ENCODE measurements at regions not wholly inside any gene's neighbourhood (a gene's known extent, or its start where the extent isn't known, plus 50 kb on each side); places are given as distances from the start of the nearest gene placed in this dataset.

DNA sequence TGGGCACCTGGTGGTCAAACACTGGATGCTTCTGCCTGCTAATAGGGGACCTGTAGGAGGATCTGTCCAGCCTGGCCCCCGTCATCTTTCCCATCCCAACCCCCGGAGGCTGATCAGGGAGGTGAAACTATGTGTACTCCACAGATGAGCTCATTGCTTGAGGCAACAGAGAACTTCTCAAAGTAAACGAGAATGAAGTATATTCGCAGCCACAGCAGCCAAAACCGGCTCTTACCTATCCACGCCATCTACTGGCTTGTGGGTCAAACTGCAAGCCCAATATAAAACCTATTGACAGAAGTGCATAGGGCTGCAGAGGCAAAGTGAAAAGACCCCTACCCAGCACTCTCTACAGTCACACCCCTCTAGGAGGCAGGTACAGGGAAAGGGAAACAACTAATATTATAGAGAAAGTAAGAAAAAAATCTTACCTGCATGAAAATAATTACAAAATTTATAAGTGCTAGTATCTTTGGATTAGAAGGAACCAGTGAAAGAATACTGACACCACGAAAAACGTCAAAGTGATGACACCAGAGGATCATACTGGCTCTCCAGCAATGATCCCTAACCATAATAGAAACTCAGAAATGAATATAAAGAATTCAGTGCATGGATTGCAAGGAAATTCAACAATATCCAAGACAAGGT is 973.5 kb downstream of the ANKRD7 start:
- Histone ChIP-seq H3K4me3 (no peak overlapping the region), H3K4me2 (no peak overlapping the region), H3K27ac (no peak overlapping the region), H3K9me3 (no peaks in the 10 kb centered on the region), H3K4me1 (no peaks in the 10 kb centered on the region)
- ATAC-seq (peak in 1 of 2 experiments; percentile 81; a peak in 3 of 6 replicates), DNase-seq (ENCODE audit: low read depth in 1 of 2, low spot score in 1 of 2) (peak; percentile 1 to 66), FAIRE-seq (no peak)
- POLR2A ChIA-PET, result no interaction called here
- WGBS (ENCODE audit: missing lambda C conversion rate), result 2% methylated on average over 8 of the region's 8 CpGs
- TF ChIP-seq RAD21 (conservative IDR thresholded peaks at IDR 0.05 in 1 of 2, IDR thresholded peaks at IDR 0.05 in 1 of 2), result peak; percentile 35 to 54; a peak in 4 of 5 replicates
- TF ChIP-seq KDM1A (IDR thresholded peaks at IDR 0.05; ENCODE audit: low read depth), result no peak
- TF ChIP-seq, protein P1, sequence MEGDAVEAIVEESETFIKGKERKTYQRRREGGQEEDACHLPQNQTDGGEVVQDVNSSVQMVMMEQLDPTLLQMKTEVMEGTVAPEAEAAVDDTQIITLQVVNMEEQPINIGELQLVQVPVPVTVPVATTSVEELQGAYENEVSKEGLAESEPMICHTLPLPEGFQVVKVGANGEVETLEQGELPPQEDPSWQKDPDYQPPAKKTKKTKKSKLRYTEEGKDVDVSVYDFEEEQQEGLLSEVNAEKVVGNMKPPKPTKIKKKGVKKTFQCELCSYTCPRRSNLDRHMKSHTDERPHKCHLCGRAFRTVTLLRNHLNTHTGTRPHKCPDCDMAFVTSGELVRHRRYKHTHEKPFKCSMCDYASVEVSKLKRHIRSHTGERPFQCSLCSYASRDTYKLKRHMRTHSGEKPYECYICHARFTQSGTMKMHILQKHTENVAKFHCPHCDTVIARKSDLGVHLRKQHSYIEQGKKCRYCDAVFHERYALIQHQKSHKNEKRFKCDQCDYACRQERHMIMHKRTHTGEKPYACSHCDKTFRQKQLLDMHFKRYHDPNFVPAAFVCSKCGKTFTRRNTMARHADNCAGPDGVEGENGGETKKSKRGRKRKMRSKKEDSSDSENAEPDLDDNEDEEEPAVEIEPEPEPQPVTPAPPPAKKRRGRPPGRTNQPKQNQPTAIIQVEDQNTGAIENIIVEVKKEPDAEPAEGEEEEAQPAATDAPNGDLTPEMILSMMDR (IDR thresholded peaks at IDR 0.05), result peak; percentile 52
- TF ChIP-seq SMC3 (IDR thresholded peaks at IDR 0.05), result peak; percentile 42; the same call in 2 of the 3 replicates
- TF ChIP-seq FOSB (CRISPR knock-in tag; IDR thresholded peaks at IDR 0.05), result no peak
- no peak for TF ChIP-seq CHD4 (IDR thresholded peaks at IDR 0.05; ENCODE audit: borderline replicate concordance)
- TF ChIP-seq NR3C1 (IDR thresholded peaks at IDR 0.05), result no peak
- CTCF ChIA-PET, result interaction anchor here (0.7 to 1.7 kb wide), 5 partner anchors 9 to 66 kb away, joined by 3 to 7 read pairs (median 3); no protein-coding TSS in a partner anchor

DNA sequence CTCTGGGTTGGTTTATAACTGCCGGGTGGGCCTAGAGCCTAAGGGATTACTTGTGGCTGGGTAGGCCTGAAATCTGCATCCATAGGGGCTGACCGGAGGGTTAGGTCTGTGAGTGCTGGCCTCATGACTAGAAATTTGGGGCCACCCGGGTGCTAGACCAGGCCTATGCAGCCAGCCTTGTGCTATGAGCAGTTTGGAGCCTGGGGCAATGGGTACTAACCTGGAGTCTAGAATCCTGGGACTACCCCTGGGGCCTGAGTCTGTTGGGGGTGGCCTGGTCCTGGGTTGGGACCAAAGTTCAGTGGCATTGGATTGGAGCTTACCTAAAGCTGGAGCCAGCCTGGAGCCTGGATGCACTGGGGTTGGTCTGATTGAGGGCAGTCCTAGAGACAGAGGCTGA is 995.2 kb downstream of the ANKRD7 start:
- DNase-seq (ENCODE audit: low read depth in 1 of 2, low spot score in 1 of 2) (no peak), FAIRE-seq (no peak), ATAC-seq (no peak)
- H3K9me3 ChIP-seq, result no peaks in the 10 kb centered on the region
- H3K27ac ChIP-seq, result no peak overlapping the region
- WGBS (ENCODE audit: missing lambda C conversion rate), result 30% methylated on average over 3 of the region's 3 CpGs
- no peaks in the 10 kb centered on the region for H3K4me1 ChIP-seq
- ChIA-PET POLR2A (no interaction called here), CTCF (no interaction called here)
- no peak overlapping the region for H3K4me2 ChIP-seq
- no peak for TF ChIP-seq SREBF2 (IDR thresholded peaks at IDR 0.05)
- H3K4me3 ChIP-seq, result no peak overlapping the region

DNA sequence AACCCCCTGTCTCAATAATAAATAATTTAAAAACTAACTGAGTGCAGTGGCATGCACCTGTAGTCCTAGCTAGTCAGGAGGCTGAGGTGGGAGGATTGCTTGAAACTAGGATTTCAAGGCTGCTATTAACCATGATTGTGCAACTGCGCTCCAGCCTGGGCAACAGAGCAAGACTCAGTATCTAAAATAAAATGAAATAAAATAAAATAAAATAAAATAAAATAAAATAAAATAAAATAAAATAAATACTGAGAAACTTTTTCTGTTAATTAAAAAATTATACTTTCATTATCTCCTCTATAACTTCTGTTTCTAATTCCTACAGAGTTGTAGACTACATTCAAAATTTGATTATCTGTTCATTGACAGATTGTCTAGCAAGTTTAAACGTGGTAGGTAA is 999.4 kb downstream of the ANKRD7 start:
- Histone ChIP-seq H3K4me3 (no peak overlapping the region), H3K27ac (no peak overlapping the region), H3K9me3 (no peaks in the 10 kb centered on the region), H3K4me1 (no peaks in the 10 kb centered on the region), H3K4me2 (no peak overlapping the region)
- whole genome bisulfite sequencing (ENCODE audit: missing lambda C conversion rate), result 14% methylated on average over 2 of the region's 2 CpGs
- FAIRE-seq (no peak), DNase-seq (ENCODE audit: low read depth in 1 of 2, low spot score in 1 of 2) (no peak), ATAC-seq (no peak)
- ChIA-PET CTCF (no interaction called here), POLR2A (no interaction called here)
- no peak for TF ChIP-seq RFX5 (IDR thresholded peaks at IDR 0.05)

DNA sequence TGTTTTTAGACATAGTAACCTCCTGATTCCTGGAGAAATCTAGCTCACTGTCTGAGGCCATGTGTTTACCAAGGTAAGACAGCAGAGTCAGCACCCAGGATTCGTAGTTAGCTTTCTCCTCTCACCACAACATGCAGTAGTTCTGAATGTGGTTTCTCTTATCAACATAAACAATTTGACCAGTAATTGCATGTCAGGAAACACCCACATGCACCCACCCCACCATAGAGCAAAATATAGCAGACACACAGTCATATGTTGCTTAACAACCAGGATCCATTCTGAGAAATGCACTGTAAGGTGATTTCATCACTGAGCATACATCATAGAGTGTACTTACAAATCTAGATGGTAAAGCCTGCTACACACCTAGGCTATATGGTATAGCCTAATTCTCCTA is 1004.0 kb downstream of the ANKRD7 start:
- no peak for FAIRE-seq
- no peak for TF ChIP-seq SREBF2 (IDR thresholded peaks at IDR 0.05)
- TF ChIP-seq NPAS2 (CRISPR knock-in tag; IDR thresholded peaks at IDR 0.05; ENCODE audit: borderline replicate concordance), result no peak

DNA sequence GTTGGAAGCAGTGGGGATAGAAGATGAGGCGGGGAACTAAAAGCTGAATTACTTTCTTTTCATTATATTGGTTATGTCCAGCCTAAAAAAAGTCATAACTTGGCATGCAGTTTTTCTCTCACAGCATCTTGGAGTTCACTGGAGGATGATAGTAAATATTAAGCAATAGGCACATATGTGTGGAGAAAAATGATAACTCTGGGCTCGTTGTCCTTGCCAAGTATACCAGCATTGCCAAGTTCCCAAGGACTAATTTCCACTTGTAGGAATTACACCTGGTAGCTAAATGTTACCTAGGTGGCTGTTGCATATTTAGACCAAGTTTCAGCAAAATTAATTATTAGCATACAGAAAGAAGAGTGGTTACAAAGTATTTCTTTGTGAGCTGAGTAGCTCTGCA is 1007.6 kb downstream of the ANKRD7 start:
- WGBS (ENCODE audit: missing lambda C conversion rate), result 7% methylated on average over 2 of the region's 2 CpGs
- no peak for TF ChIP-seq FOXS1 (CRISPR knock-in tag; IDR thresholded peaks at IDR 0.05)
- no peak for TF ChIP-seq FOSL2 (IDR thresholded peaks at IDR 0.05)
- no peak for TF ChIP-seq FOSL2 (CRISPR knock-in tag; IDR thresholded peaks at IDR 0.05)
- no peak for TF ChIP-seq CBX8 (IDR thresholded peaks at IDR 0.05)
- TF ChIP-seq RFX5 (IDR thresholded peaks at IDR 0.05), result no peak
- no peak for TF ChIP-seq RCOR1 (IDR thresholded peaks at IDR 0.05; ENCODE audit: low read depth, low read length)
- TF ChIP-seq, protein P2, sequence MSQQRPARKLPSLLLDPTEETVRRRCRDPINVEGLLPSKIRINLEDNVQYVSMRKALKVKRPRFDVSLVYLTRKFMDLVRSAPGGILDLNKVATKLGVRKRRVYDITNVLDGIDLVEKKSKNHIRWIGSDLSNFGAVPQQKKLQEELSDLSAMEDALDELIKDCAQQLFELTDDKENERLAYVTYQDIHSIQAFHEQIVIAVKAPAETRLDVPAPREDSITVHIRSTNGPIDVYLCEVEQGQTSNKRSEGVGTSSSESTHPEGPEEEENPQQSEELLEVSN (IDR thresholded peaks at IDR 0.05; ENCODE audit: borderline replicate concordance, low read depth), result no peak
- TF ChIP-seq HDAC2 (IDR thresholded peaks at IDR 0.05), result no peak
- TF ChIP-seq SREBF2 (IDR thresholded peaks at IDR 0.05), result no peak
- TF ChIP-seq ZSCAN20 (CRISPR knock-in tag; IDR thresholded peaks at IDR 0.05), result no peak
- TF ChIP-seq ZC3H11A (IDR thresholded peaks at IDR 0.05), result no peak
- TF ChIP-seq, protein P1 (IDR thresholded peaks at IDR 0.05), result no peak
- no peak for TF ChIP-seq HEYL (CRISPR knock-in tag; IDR thresholded peaks at IDR 0.05)
- TF ChIP-seq, protein P3, sequence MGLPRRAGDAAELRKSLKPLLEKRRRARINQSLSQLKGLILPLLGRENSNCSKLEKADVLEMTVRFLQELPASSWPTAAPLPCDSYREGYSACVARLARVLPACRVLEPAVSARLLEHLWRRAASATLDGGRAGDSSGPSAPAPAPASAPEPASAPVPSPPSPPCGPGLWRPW (IDR thresholded peaks at IDR 0.05), result no peak
- TF ChIP-seq ESRRA (IDR thresholded peaks at IDR 0.05; ENCODE audit: borderline replicate concordance, low read length), result no peak
- TF ChIP-seq NFE2L2 (conservative IDR thresholded peaks at IDR 0.05; ENCODE audit: low read length), result no peak

More for the DNA sequence above, 1004.0 kb downstream of the ANKRD7 start:
- CTCF ChIA-PET, result interaction anchor here (0.5 kb wide), 1 partner anchor 42 kb away, joined by 3 read pairs; no protein-coding TSS in a partner anchor
- Histone ChIP-seq H3K9me3 (no peaks in the 10 kb centered on the region), H3K4me1 (no peaks in the 10 kb centered on the region), H3K4me3 (no peak overlapping the region), H3K4me2 (no peak overlapping the region), H3K27ac (no peak overlapping the region)
- no peak for ATAC-seq
- POLR2A ChIA-PET, result no interaction called here
- no peak for DNase-seq (ENCODE audit: low read depth in 1 of 2, low spot score in 1 of 2)
- WGBS (ENCODE audit: missing lambda C conversion rate), result 0% methylated on average over 1 of the region's 1 CpG

More for the DNA sequence above, 1007.6 kb downstream of the ANKRD7 start:
- CTCF ChIA-PET, result interaction anchor here (0.7 to 0.9 kb wide), 2 partner anchors 20 to 214 kb away, joined by 3 read pairs; no protein-coding TSS in a partner anchor
- POLR2A ChIA-PET, result no interaction called here
- no peak for DNase-seq (ENCODE audit: low read depth in 1 of 2, low spot score in 1 of 2)
- ATAC-seq, result no peak
- no peak for FAIRE-seq
- Histone ChIP-seq H3K9me3 (no peaks in the 10 kb centered on the region), H3K4me3 (no peak overlapping the region), H3K27ac (no peak overlapping the region), H3K4me2 (no peak overlapping the region), H3K4me1 (no peaks in the 10 kb centered on the region)
